Tibial nerve (tissue), 4 donors: ENCODE measurements at regions not wholly inside any gene's neighbourhood (a gene's known extent, or its start where the extent isn't known, plus 50 kb on each side); places are given as distances from the start of the nearest gene placed in this dataset.

Experiments
- DNase-seq, 2 donors: peaks; one replicate each; pipeline ENCODE4 v3.0.0-alpha.2; 2019; ENCODE audit warnings: low spot score in 2 of 2
- H3K27ac ChIP-seq, 4 donors: fragments of 200-600 bp; sonication (generic) in 3 of 4; one replicate each; pipeline ENCODE4 v1.5.1; 2017 to 2019; ENCODE audit warnings: mild to moderate bottlenecking in 1 of 4
- H3K27me3 ChIP-seq, 2 donors: fragments of 200-600 bp; sonication (generic) in 1 of 2; one replicate each; pipeline versions ENCODE4 v1.5.1 to v1.6.0; 2017 to 2019
- H3K36me3 ChIP-seq, 3 donors: fragments of 200-600 bp; sonication (generic); one replicate each; pipeline ENCODE4 v1.5.1; 2018 to 2019
- H3K4me1 ChIP-seq, 4 donors: fragments of 200-600 bp; sonication (generic) in 3 of 4; one replicate each; pipeline ENCODE4 v1.5.1; 2017 to 2019
- H3K4me3 ChIP-seq, 4 donors: fragments of 200-600 bp; sonication (generic) in 3 of 4; one replicate each; pipeline ENCODE4 v1.5.1; 2017 to 2019; ENCODE audit warnings: mild to moderate bottlenecking in 1 of 4, moderate library complexity in 1 of 4
- H3K9me3 ChIP-seq, 4 donors: fragments of 200-600 bp; sonication (generic) in 3 of 4; one replicate each; pipeline ENCODE4 v1.5.1; 2017 to 2019
- CTCF ChIP-seq, 5 experiments: fragments of 200-600 bp in 3 of 5; fragments of 450-650 bp in 2 of 5; sonication (generic) in 3 of 5; IDR thresholded peaks; one replicate each; pipeline ENCODE4 v1.5.1; 2016 to 2019; ENCODE audit warnings: antibody characterized with exemption in 5 of 5, mild to moderate bottlenecking in 3 of 5, moderate library complexity in 2 of 5
- EP300 ChIP-seq, 2 donors: sonication (generic); formaldehyde crosslinking; IDR thresholded peaks; one replicate each; pipeline ENCODE4 v1.6.1; 2017; ENCODE audit warnings: antibody characterized with exemption in 2 of 2, mild to moderate bottlenecking in 1 of 2
- POLR2A ChIP-seq, 2 donors: fragments of 450-650 bp; IDR thresholded peaks; one replicate each; pipeline ENCODE4 v1.6.1; 2017; ENCODE audit warnings: antibody characterized with exemption in 2 of 2, mild to moderate bottlenecking in 2 of 2, moderate library complexity in 2 of 2
- WGBS, 2 donors: methylation state at CpG; one replicate each; pipeline ENCODE4 v1.1.5; 2018; 5-methylcytosine and 5-hydroxymethylcytosine counted together

GRCh38 chr11:96642583-96642982 is 252.8 kb downstream of the JRKL start:
- Histone ChIP-seq H3K9me3 (peaks cover 0 to 3% (median 0%) of the 10 kb centered on the region in 4 donors), H3K4me3 (no peak overlapping the region), H3K36me3 (no peaks in the 10 kb centered on the region), H3K4me1 (no peaks in the 10 kb centered on the region), H3K27ac (no peak overlapping the region), H3K27me3 (no peaks in the 10 kb centered on the region)
- TF ChIP-seq POLR2A (IDR thresholded peaks at IDR 0.05) (no peak), EP300 (IDR thresholded peaks at IDR 0.05) (no peak), CTCF (IDR thresholded peaks at IDR 0.05) (no peak)
- DNase-seq, result no peak
- 31 to 60% methylated on average over 1 of the region's 1 CpG for WGBS, 2 donors

- 82 to 83% methylated on average over 5 of the region's 5 CpGs for WGBS, 2 donors
These were observed 253.4 kb downstream of the JRKL start for GRCh38 chr11:96643173-96643572.

GRCh38 chr11:96647621-96648020 is 257.8 kb downstream of the JRKL start:
- WGBS, 2 donors, result 40 to 56% methylated on average over 5 of the region's 5 CpGs
- Histone ChIP-seq H3K27me3 (no peaks in the 10 kb centered on the region), H3K27ac (no peak overlapping the region), H3K9me3 (peaks cover 0 to 3% (median 0%) of the 10 kb centered on the region in 4 donors), H3K4me1 (no peaks in the 10 kb centered on the region), H3K4me3 (no peak overlapping the region), H3K36me3 (no peaks in the 10 kb centered on the region)
- no peak for DNase-seq
- TF ChIP-seq POLR2A (IDR thresholded peaks at IDR 0.05) (no peak), EP300 (IDR thresholded peaks at IDR 0.05) (no peak), CTCF (IDR thresholded peaks at IDR 0.05) (no peak)

More at GRCh38 chr11:96643173-96643572, 253.4 kb downstream of the JRKL start:
- Histone ChIP-seq H3K27me3 (no peaks in the 10 kb centered on the region), H3K36me3 (no peaks in the 10 kb centered on the region), H3K27ac (no peak overlapping the region), H3K4me3 (no peak overlapping the region), H3K4me1 (no peaks in the 10 kb centered on the region), H3K9me3 (peaks cover 0 to 3% (median 0%) of the 10 kb centered on the region in 4 donors)
- TF ChIP-seq POLR2A (IDR thresholded peaks at IDR 0.05) (no peak), EP300 (IDR thresholded peaks at IDR 0.05) (no peak), CTCF (IDR thresholded peaks at IDR 0.05) (no peak)
- DNase-seq, result no peak

- no peak for TF ChIP-seq EP300 (IDR thresholded peaks at IDR 0.05)
- no peak for TF ChIP-seq POLR2A (IDR thresholded peaks at IDR 0.05)
- no peak for TF ChIP-seq CTCF (IDR thresholded peaks at IDR 0.05)
- Histone ChIP-seq H3K4me1 (no peaks in the 10 kb centered on the region), H3K4me3 (no peak overlapping the region), H3K27me3 (no peaks in the 10 kb centered on the region), H3K27ac (no peak overlapping the region), H3K9me3 (no peaks in the 10 kb centered on the region), H3K36me3 (no peaks in the 10 kb centered on the region)
- DNase-seq, result no peak
- 45 to 78% methylated on average over 2 of the region's 2 CpGs for WGBS, 2 donors
These were observed 259.2 kb downstream of the JRKL start for GRCh38 chr11:96648991-96649390.

GRCh38 chr11:96652516-96652915 is 262.7 kb downstream of the JRKL start:
- Histone ChIP-seq H3K36me3 (no peaks in the 10 kb centered on the region), H3K4me3 (no peak overlapping the region), H3K4me1 (no peaks in the 10 kb centered on the region), H3K27ac (no peak overlapping the region), H3K9me3 (no peaks in the 10 kb centered on the region), H3K27me3 (no peaks in the 10 kb centered on the region)
- 79 to 87% methylated on average over 2 of the region's 2 CpGs for WGBS, 2 donors
- TF ChIP-seq CTCF (IDR thresholded peaks at IDR 0.05) (no peak), POLR2A (IDR thresholded peaks at IDR 0.05) (no peak), EP300 (IDR thresholded peaks at IDR 0.05) (no peak)
- DNase-seq, result no peak
